GM06990 (cell line): ENCODE measurements at regions not wholly inside any gene's neighbourhood (a gene's known extent, or its start where the extent isn't known, plus 50 kb on each side); places are given as distances from the start of the nearest gene placed in this dataset.
"Not testable (repeated sequence)": the region's sequence is repeated elsewhere in the genome, so short reads cannot be mapped to it uniquely, and the experiment has no call there.

ENCODE experiments used
- DNase-seq: peaks from one replicate; pipeline ENCODE4 v3.0.0-alpha.2; 2011; ENCODE audit not compliant: insufficient read length; ENCODE audit errors: extremely low read depth
- H3K27me3 ChIP-seq: replicated peaks from 2 replicates; pipeline ENCODE4 v1.6.0; 2011; ENCODE audit warnings: low read length; ENCODE audit not compliant: control insufficient read depth, insufficient read depth
- H3K36me3 ChIP-seq: 2 replicates; pipeline ENCODE4 v1.5.1; 2011; ENCODE audit warnings: low read length; ENCODE audit not compliant: control insufficient read depth, insufficient read depth
- H3K4me3 ChIP-seq: replicated peaks from 2 replicates; pipeline ENCODE4 v1.5.1; 2011; ENCODE audit warnings: low read depth, mild to moderate bottlenecking, control low read depth, low read length
- TF ChIP-seq, protein P1 (sequence below): IDR thresholded peaks from 2 replicates; pipeline ENCODE4 v1.5.1; 2011; ENCODE audit warnings: low read length, control low read depth, mild to moderate bottlenecking, inconsistent platforms; ENCODE audit not compliant: insufficient read depth, poor library complexity, severe bottlenecking

DNA sequence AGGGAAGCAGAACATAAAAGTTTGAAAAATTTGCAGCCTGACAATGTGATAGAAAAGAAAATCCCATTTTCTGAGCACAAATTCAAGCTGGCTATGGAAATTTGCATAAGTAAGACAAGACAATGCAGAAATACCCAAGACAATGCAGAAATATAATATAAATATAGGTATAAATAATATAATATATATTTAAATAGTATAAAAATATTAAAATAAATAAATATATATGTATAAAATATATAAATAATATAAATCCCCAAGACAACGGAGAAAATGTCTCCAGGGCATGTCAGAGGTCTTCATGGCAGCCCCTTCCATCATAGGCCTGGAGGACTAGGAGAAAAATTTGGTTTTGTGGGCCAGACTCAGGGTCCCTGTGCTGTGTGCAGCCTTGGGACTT is 125.0 kb upstream of the AADAT start:
- no peak for DNase-seq
- no peak overlapping the region for H3K4me3 ChIP-seq
- TF ChIP-seq, protein P1, sequence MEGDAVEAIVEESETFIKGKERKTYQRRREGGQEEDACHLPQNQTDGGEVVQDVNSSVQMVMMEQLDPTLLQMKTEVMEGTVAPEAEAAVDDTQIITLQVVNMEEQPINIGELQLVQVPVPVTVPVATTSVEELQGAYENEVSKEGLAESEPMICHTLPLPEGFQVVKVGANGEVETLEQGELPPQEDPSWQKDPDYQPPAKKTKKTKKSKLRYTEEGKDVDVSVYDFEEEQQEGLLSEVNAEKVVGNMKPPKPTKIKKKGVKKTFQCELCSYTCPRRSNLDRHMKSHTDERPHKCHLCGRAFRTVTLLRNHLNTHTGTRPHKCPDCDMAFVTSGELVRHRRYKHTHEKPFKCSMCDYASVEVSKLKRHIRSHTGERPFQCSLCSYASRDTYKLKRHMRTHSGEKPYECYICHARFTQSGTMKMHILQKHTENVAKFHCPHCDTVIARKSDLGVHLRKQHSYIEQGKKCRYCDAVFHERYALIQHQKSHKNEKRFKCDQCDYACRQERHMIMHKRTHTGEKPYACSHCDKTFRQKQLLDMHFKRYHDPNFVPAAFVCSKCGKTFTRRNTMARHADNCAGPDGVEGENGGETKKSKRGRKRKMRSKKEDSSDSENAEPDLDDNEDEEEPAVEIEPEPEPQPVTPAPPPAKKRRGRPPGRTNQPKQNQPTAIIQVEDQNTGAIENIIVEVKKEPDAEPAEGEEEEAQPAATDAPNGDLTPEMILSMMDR = no peak
- H3K27me3 ChIP-seq = no peaks in the 10 kb centered on the region
- H3K36me3 ChIP-seq = no peaks in the 10 kb centered on the region

DNA sequence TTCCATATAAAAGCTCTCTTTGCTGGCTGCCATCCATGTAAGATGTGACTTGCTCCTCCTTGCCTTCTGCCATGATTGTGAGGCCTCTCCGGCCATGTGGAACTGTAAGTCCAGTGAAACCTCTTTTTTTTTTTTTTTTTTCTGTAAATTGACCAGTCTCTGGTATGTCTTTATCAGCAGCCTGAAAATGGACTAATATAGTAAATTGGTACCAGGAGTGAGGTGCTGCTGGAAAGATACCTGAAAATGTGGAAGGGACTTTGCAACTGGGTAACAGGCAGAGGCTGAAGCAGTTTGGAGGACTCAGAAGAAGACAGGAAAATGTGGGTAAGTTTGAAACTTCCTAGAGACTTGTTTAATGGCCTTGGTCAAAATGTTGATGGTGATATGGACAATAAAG is 124.3 kb upstream of the AADAT start:
- Histone ChIP-seq H3K4me3 (no peak overlapping the region), H3K36me3 (no peaks in the 10 kb centered on the region), H3K27me3 (no peaks in the 10 kb centered on the region)
- no peak for DNase-seq
- TF ChIP-seq, protein P1 = no peak

DNA sequence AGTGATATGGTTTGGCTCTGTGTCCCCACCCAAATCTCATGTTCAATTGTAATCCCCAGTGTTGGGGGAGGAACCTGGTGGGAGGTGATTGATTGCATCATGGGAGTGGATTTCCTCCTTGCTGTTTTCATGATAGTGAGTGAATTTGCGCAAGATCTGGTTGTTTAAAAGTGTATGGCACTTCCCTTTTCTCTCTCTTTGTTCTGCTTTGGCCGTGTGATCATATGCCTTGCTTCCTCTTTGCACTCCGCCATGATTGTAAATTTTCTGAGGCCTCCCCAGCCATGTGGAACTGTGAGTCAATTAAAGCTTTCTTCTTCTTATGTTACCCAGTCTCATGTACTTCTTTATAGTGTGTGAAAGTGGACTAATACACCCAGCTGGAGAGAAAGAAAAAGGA is 113.0 kb upstream of the AADAT start:
- no peaks in the 10 kb centered on the region for H3K27me3 ChIP-seq
- TF ChIP-seq, protein P1 = no peak
- H3K36me3 ChIP-seq = no peaks in the 10 kb centered on the region
- peak; percentile 15 for DNase-seq
- H3K4me3 ChIP-seq = no peak overlapping the region

DNA sequence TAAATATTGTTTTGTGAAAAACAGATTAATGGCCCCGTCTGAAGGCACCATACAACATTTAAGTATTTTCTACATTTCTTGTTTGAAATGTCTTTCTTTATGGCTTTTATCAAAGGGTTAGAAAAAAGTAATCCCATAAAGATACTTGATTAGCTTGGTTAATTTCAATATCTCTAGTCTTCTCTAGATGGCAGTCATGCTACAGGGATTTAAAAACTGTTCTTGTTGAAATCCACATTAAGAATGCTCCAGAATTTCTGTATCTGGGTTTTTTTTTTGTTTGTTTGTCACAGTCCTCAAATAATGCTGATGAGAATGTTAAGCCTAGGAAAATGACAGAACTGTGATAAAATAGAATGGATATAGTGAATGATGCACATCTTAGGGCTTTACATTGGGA is 109.0 kb upstream of the AADAT start:
- TF ChIP-seq, protein P1 = no peak
- H3K27me3 ChIP-seq = no peaks in the 10 kb centered on the region

DNA sequence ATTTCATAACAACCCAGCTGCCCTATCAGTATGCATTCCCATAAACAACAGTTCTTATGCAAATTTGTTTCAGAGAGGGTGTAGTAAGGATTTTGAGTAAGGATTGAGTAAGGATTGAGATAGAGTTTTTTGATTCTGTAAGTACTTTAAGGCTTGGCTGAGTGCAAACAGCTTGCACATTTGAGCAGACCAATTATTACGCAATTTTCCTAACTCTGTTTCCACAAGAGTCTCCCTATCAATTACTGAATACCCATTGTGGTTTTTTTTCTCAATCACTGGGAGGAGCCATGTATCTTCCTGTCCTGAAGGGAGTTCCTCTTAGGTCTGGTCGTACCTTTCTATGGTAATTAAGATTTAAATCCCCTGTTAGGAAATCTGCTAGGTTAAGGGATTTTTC is 105.0 kb upstream of the AADAT start:
- not testable (repeated sequence) for DNase-seq, H3K27me3 ChIP-seq, H3K36me3 ChIP-seq, H3K4me3 ChIP-seq

More for the DNA sequence above, 109.0 kb upstream of the AADAT start:
- no peaks in the 10 kb centered on the region for H3K36me3 ChIP-seq
- no peak for DNase-seq
- no peak overlapping the region for H3K4me3 ChIP-seq

DNA sequence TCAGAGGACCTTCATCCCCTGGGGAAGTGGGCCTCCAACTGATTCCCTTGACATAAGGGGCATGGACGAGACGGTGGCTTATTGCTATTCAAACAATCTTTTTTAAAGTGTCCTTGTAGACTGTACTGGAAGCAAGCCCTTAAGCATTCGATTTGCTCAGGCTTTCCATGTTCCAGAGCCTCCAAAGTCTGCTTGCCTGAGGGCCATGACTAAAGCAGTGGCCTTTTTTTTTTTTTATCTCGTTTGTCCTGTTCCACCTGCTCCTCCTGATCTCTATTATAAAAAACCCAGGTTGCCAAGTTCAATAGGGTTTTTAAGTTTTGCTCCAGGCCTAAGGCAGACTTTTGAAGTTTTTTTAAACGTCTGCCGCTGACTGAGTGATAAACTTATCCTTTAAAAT is 103.7 kb upstream of the AADAT start:
- Histone ChIP-seq H3K27me3 (no peaks in the 10 kb centered on the region), H3K36me3 (no peaks in the 10 kb centered on the region), H3K4me3 (no peak overlapping the region)
- DNase-seq = no peak
- TF ChIP-seq, protein P1 = no peak
